ENCODE measurements at regions not wholly inside any gene's neighbourhood (a gene's known extent, or its start where the extent isn't known, plus 50 kb on each side); places are given as distances from the start of the nearest gene placed in this dataset.

- Mint-ChIP-seq H3K27me3 (peaks cover 26% of the 10 kb centered on the region), H3K36me3 (peaks cover 3% of the 10 kb centered on the region), H3K4me3 (no peak overlapping the region), H3K27ac (no peak overlapping the region), H3K9me3 (peaks cover 5% of the 10 kb centered on the region), H3K4me1 (ENCODE audit: unreplicated experiment) (peaks cover 20% of the 10 kb centered on the region)
- TF ChIP-seq CTCF (conservative IDR thresholded peaks at IDR 0.05): no peak
- DNase-seq (ENCODE audit: extremely low spot score, unreplicated experiment): no peak
Measured at GRCh38 chr15:69881766-69882165, 216.0 kb downstream of the TLE3 start.

GRCh38 chr15:69883306-69883705 lies 214.4 kb downstream of the TLE3 start:
- TF ChIP-seq CTCF (conservative IDR thresholded peaks at IDR 0.05): no peak
- Mint-ChIP-seq H3K4me3 (no peak overlapping the region), H3K9me3 (peaks cover 5% of the 10 kb centered on the region), H3K4me1 (ENCODE audit: unreplicated experiment) (peaks cover 18% of the 10 kb centered on the region), H3K36me3 (peaks cover 3% of the 10 kb centered on the region), H3K27me3 (peaks cover 41% of the 10 kb centered on the region), H3K27ac (no peak overlapping the region)
- DNase-seq (ENCODE audit: extremely low spot score, unreplicated experiment): no peak

GRCh38 chr15:69885173-69885955 lies 212.4 kb downstream of the TLE3 start:
- no peak overlapping the region for H3K4me3 Mint-ChIP-seq
- DNase-seq (ENCODE audit: extremely low spot score, unreplicated experiment): no peak
- H3K36me3 Mint-ChIP-seq: peaks cover 3% of the 10 kb centered on the region
- H3K4me1 Mint-ChIP-seq (ENCODE audit: unreplicated experiment): peaks cover 18% of the 10 kb centered on the region
- TF ChIP-seq CTCF (conservative IDR thresholded peaks at IDR 0.05): no peak
- peaks cover 9% of the 10 kb centered on the region for H3K9me3 Mint-ChIP-seq
- H3K27me3 Mint-ChIP-seq: peaks cover 43% of the 10 kb centered on the region
- H3K27ac Mint-ChIP-seq: no peak overlapping the region

GRCh38 chr15:69887009-69887408 lies 210.7 kb downstream of the TLE3 start:
- no peak for TF ChIP-seq CTCF (conservative IDR thresholded peaks at IDR 0.05)
- Mint-ChIP-seq H3K9me3 (peaks cover 14% of the 10 kb centered on the region), H3K4me1 (ENCODE audit: unreplicated experiment) (peaks cover 18% of the 10 kb centered on the region), H3K4me3 (no peak overlapping the region), H3K27ac (no peak overlapping the region), H3K27me3 (peaks cover 44% of the 10 kb centered on the region), H3K36me3 (peaks cover 3% of the 10 kb centered on the region)
- no peak for DNase-seq (ENCODE audit: extremely low spot score, unreplicated experiment)

GRCh38 chr15:69887553-69887952 lies 210.2 kb downstream of the TLE3 start:
- DNase-seq (ENCODE audit: extremely low spot score, unreplicated experiment): no peak
- Mint-ChIP-seq H3K27me3 (peaks cover 42% of the 10 kb centered on the region), H3K4me1 (ENCODE audit: unreplicated experiment) (peaks cover 18% of the 10 kb centered on the region), H3K36me3 (peaks cover under 1% of the 10 kb centered on the region), H3K4me3 (no peak overlapping the region), H3K27ac (no peak overlapping the region), H3K9me3 (peaks cover 14% of the 10 kb centered on the region)
- no peak for TF ChIP-seq CTCF (conservative IDR thresholded peaks at IDR 0.05)

All from type B pancreatic cell (in vitro differentiated cells).